NCI-H1092 treated with DMSO at 0.1 percent for 48 hours (cell line): ENCODE measurements at regions not wholly inside any gene's neighbourhood (a gene's known extent, or its start where the extent isn't known, plus 50 kb on each side); places are given as distances from the start of the nearest gene placed in this dataset.

ENCODE experiments used
- DNase-seq: peaks from one replicate; lab custom pipeline; 2025; lab: John Stamatoyannopoulos, UW

- DNase-seq: no peak
Measured at GRCh38 chr13:86737334-86737932, 933.7 kb upstream of the SLITRK5 start.

- no peak for DNase-seq
Measured at GRCh38 chr13:86741762-86742285, 929.3 kb upstream of the SLITRK5 start.

- DNase-seq: no peak
Measured at GRCh38 chr13:86757236-86757978, 913.8 kb upstream of the SLITRK5 start.

GRCh38 chr13:86758116-86758515, 913.1 kb upstream of the SLITRK5 start:
- no peak for DNase-seq

- DNase-seq: no peak
Measured at GRCh38 chr13:86760620-86761019, 910.6 kb upstream of the SLITRK5 start.

GRCh38 chr13:86765462-86765861, 905.7 kb upstream of the SLITRK5 start:
- no peak for DNase-seq

GRCh38 chr13:86788616-86789015, 882.6 kb upstream of the SLITRK5 start:
- DNase-seq: no peak

GRCh38 chr13:86792153-86792651, 879.0 kb upstream of the SLITRK5 start:
- DNase-seq: no peak

GRCh38 chr13:86795858-86796257, 875.3 kb upstream of the SLITRK5 start:
- no peak for DNase-seq

GRCh38 chr13:86810361-86810760, 860.8 kb upstream of the SLITRK5 start:
- no peak for DNase-seq

- DNase-seq: no peak
Measured at GRCh38 chr13:86813198-86813597, 858.0 kb upstream of the SLITRK5 start.

- DNase-seq: no peak
Measured at GRCh38 chr13:86825410-86825809, 845.8 kb upstream of the SLITRK5 start.

GRCh38 chr13:86826232-86826631, 844.9 kb upstream of the SLITRK5 start:
- no peak for DNase-seq

- no peak for DNase-seq
Measured at GRCh38 chr13:86830046-86830445, 841.1 kb upstream of the SLITRK5 start.

GRCh38 chr13:86831084-86831483, 840.1 kb upstream of the SLITRK5 start:
- no peak for DNase-seq

- DNase-seq: no peak
Measured at GRCh38 chr13:86838411-86839120, 832.6 kb upstream of the SLITRK5 start.

- no peak for DNase-seq
Measured at GRCh38 chr13:86839221-86839620, 832.0 kb upstream of the SLITRK5 start.

- DNase-seq: no peak
Measured at GRCh38 chr13:86840250-86841191, 830.6 kb upstream of the SLITRK5 start.

- DNase-seq: no peak
Measured at GRCh38 chr13:86841264-86841663, 829.9 kb upstream of the SLITRK5 start.

GRCh38 chr13:86846501-86846900, 824.7 kb upstream of the SLITRK5 start:
- DNase-seq: no peak

GRCh38 chr13:86848716-86849115, 822.5 kb upstream of the SLITRK5 start:
- DNase-seq: no peak

- DNase-seq: no peak
Measured at GRCh38 chr13:86856991-86857390, 814.2 kb upstream of the SLITRK5 start.
